Superior temporal gyrus (tissue), 1 donor: ENCODE measurements at regions not wholly inside any gene's neighbourhood (a gene's known extent, or its start where the extent isn't known, plus 50 kb on each side); places are given as distances from the start of the nearest gene placed in this dataset.

ENCODE experiments used
- DNase-seq: peaks from one replicate; pipeline ENCODE4 v3.0.0-alpha.2; 2016; ENCODE audit errors: extremely low spot score

GRCh38 chr10:131732631-131733127, 168.1 kb upstream of the PPP2R2D start:
- DNase-seq: no peak

DNA sequence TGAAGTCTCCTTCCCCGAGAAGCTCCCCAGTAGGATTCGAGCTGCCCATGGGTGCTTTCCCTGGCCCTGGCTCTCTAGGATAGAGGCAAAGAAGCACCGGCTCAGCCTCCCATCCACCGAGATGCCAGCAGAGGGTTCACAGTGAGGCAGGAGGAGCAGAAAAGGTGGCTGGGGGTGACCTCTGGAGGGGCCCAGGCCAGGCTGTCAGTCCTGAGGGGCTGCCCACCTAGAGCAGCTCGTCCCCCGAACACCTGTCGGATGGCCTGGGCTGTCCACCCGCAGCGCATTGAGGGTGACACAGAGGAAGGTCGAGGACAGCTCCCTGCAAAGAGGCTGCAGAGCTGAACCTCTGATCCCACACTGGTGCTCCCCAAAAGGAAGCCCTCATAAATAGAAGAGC, 167.2 kb upstream of the PPP2R2D start:
- DNase-seq: no peak

DNA sequence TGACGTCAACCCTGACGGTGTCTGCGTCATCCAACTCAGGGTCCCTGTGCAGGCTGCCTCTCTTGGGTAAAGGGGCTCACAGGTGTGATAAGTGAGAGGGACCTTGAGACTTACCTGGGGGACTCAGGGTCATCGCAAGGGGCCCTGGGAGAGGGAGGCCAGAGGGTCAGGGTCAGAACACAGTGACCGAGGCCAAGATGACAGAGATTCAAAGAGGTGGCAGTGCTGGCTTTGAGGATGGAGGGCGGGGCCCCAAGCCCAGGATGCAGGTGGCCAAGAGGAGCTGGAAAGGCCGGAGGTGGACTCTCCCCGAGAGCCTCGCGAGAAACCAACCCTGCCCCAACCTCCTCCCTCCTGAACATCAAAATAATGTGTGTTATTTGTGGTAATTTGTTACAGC, 165.2 kb upstream of the PPP2R2D start:
- DNase-seq: no peak

GRCh38 chr10:131736321-131736980, 164.4 kb upstream of the PPP2R2D start:
- DNase-seq: no peak

DNA sequence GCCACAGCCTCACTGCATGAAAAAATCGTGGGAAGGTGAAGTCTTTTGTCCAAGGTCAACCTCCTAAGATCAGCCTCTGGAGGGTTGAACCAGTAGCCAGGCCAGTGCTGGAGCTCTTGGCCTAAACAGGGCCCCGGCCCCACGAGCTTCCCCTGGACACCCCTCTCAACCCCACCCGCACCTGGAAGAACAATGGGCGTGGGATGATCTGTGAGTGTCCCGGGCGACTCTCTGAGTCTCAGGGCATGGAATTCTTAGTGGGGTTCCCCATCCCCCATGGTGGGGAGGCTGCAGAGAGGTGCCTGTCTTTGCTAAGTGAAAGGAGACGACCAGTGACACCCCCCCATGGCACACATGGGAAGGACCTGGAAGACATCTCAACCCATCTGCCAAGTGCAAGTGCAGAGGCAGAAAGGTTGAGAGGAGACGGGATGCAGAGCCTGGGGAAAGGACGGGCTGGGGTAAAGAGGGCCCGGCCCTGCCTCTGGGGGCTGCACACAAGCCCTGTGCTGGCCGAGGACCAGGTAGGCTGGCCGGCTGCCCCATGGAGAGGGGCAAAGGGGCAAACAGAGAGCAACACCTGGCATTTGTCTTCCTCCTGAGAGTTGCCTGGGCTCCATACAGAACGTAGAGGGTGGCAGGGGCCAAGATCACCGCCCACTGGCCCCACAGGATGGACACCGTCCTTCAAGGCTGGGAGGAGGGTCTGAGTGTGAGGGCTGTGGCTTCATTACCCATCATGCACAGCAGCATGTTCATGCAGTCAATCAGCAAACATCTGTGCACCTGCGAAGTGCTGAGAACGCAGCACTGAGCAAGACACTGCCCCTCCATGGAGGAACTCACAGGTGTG, 163.0 kb upstream of the PPP2R2D start:
- DNase-seq: no peak

DNA sequence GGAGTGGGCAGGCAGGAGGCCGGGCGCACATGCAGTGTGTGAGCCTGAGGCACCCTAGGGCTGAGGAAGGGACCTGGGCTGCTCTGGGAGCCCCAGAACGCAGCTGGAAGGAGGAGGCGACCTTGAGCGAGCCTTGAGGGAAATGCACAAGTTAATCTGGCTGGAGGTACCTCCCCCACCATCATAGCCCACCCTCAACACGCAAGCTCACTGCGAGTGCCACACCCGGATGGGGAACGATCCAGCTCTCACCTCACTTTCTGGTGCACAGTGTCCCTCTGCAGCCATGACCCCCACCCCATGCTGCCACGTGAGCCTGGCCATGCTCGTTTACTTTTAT, 162.4 kb upstream of the PPP2R2D start:
- no peak for DNase-seq

- peak; percentile 27 for DNase-seq
These were observed 161.6 kb upstream of the PPP2R2D start for GRCh38 chr10:131739206-131739605.

DNA sequence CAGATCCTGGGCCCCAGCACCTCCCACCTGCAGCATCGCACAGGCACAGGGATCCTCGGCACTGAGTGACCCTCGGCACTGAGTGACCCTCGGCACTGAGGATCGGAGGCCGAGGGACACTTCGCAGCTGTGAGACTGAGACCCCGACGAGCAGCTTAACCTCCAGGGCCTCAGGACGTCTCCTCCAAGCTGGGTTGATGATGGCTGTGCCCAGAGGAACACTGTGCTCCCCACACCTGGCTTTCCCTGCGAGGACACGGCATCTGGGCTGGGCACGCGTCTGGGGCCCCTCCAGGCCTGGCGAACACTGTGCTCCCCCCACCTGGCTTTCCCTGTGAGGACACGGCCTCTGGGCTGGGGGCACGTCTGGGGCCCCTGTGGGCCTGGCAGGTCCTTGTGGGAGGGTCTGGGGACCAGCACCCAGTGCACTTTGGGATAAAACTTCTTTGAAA, 158.3 kb upstream of the PPP2R2D start:
- no peak for DNase-seq

DNA sequence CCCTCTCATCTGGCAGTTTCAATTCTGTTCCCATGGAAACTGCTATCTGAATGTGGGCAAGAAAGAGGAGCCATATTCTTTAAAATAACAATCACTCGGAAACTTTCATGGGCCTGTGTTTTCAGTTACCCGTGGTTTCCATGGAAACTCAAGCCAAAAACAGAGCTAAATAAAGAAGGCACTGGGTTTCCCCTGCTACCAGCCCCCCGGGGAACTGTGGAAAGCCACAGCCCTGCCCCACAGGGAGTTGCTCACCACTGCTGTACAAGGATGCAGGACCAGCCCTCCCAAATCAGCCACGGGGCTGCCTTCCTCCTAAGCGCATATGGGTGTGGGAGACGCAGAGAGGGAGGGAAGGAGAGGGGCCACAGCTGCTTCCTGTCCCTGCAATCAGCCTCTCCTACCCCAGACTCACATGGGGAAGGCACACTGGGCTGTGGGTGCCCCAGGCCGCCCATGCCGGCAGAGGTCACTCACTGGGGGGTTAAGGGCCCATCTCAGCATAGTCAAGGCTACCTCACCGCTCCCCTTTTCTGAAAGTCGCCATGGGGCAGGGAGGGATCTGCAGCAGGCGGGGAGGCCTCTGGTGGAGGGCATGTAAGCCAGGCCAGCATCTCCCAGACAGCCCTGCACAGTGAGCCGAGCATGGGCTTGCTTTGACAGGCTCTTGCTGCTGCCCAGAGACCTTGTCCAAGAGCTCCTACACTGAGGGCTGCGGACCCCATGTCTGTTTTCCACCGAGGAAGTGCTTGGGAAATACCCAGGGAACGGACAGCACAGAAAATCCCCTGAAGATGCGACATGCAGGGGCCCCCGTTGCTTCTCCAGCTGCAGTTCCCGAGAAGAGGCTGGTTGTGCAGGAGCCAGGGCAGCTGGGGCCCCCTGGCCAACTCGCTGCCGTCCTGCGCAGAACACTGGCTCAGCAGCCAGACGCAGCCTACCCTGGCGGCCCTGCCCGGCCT, 157.3 kb upstream of the PPP2R2D start:
- DNase-seq: peak; percentile 64

GRCh38 chr10:131744346-131744745, 156.5 kb upstream of the PPP2R2D start:
- no peak for DNase-seq

- no peak for DNase-seq
These were observed 155.2 kb upstream of the PPP2R2D start for GRCh38 chr10:131745591-131745990.

DNA sequence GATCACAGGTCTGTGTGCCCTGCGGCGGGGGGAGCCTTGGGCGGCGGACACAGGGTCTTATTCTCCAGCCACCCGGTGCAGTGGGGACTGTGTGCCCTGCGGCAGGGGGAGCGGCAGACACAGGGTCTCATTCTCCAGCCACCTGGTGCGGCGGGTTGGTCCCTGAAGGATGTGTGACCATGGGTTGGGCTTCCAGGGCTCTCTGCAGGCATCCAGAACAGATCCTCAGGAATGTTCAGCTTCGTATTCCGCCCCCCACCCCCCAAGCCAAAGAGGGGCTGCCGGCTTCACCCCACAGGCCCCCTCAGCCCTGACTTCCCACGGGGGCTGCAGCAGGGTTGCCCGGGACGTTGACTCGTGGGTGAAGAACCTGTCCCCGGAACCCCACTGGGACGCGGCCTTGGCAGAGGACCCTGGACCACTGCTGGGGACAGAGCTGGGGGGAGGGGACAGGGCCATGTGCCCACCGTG, 154.5 kb upstream of the PPP2R2D start:
- no peak for DNase-seq

GRCh38 chr10:131746785-131747184, 154.0 kb upstream of the PPP2R2D start:
- no peak for DNase-seq

GRCh38 chr10:131747251-131747650, 153.6 kb upstream of the PPP2R2D start:
- no peak for DNase-seq

GRCh38 chr10:131747791-131748190, 153.0 kb upstream of the PPP2R2D start:
- no peak for DNase-seq

GRCh38 chr10:131748191-131748590, 152.6 kb upstream of the PPP2R2D start:
- no peak for DNase-seq

GRCh38 chr10:131748831-131749766, 151.7 kb upstream of the PPP2R2D start:
- no peak for DNase-seq

DNA sequence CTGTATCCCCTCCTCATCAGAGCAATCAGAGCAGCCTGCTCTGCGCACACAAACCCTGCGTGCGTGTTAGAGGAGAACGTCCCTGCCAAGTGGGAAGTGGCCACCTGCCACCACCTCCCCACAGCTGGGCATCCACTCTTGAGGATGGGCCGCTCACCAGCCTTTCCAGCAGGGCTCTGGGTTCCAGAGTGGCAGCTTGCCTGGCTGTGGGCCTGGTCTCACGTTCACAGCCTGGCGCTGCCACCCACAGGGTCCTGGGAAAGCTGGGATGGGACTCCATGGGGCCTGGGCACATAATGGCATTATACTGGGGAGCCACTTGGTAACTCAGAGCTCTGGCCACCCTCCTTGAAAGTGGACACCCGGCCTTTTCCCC, 151.1 kb upstream of the PPP2R2D start:
- DNase-seq: no peak

DNA sequence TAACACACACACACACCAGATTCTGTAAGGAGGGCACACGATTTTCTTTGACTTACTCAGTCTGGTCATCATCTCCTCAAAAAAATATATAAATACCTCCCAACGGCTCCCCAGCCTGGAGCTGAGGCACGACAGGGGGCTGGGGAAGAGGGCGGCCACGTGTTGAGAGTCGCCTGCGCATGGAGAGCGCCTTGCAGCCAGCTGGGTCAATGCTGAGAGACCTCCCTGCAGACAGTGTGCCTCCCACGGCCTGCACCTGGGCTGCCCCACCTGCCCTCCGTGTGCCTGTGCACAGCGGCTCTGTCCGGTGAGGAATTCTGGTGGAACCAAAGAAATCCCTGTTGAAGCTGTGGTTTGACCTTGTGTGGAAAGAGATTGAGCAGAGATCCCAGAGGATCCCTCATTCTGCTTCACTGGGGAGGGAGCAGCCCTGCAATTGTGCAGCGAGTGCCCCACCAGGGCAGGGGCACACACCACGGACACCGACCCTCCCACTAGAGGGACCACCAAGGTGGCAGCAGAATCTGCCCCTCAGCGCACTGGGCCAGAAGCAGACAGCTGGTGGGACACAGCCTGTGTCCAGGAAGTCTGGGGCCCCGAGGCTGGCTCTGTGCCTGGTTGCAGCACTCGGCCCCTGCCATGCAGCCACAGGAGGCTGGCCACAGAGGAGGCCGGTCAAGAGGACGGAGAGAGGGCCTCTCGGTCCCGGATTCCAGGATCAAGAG, 150.5 kb upstream of the PPP2R2D start:
- no peak for DNase-seq
